HG03469 (cell line): ENCODE measurements at regions not wholly inside any gene's neighbourhood (a gene's known extent, or its start where the extent isn't known, plus 50 kb on each side); places are given as distances from the start of the nearest gene placed in this dataset.
"Not testable (repeated sequence)": the region's sequence is repeated elsewhere in the genome, so short reads cannot be mapped to it uniquely, and the experiment has no call there.

Source experiments
- ATAC-seq: cut with Tn5 transposase; IDR thresholded peaks from one replicate; pipeline ENCODE4 v1.9.1; 2021; ENCODE audit warnings: mild to moderate bottlenecking, moderate library complexity, moderate number of reproducible peaks; ENCODE audit not compliant: unreplicated experiment

GRCh38 chr6:43939281-43940070 is 169.5 kb downstream of the VEGFA start:
- ATAC-seq = no peak

- ATAC-seq = no peak
Observed at GRCh38 chr6:43938178-43939105, 168.4 kb downstream of the VEGFA start.

DNA sequence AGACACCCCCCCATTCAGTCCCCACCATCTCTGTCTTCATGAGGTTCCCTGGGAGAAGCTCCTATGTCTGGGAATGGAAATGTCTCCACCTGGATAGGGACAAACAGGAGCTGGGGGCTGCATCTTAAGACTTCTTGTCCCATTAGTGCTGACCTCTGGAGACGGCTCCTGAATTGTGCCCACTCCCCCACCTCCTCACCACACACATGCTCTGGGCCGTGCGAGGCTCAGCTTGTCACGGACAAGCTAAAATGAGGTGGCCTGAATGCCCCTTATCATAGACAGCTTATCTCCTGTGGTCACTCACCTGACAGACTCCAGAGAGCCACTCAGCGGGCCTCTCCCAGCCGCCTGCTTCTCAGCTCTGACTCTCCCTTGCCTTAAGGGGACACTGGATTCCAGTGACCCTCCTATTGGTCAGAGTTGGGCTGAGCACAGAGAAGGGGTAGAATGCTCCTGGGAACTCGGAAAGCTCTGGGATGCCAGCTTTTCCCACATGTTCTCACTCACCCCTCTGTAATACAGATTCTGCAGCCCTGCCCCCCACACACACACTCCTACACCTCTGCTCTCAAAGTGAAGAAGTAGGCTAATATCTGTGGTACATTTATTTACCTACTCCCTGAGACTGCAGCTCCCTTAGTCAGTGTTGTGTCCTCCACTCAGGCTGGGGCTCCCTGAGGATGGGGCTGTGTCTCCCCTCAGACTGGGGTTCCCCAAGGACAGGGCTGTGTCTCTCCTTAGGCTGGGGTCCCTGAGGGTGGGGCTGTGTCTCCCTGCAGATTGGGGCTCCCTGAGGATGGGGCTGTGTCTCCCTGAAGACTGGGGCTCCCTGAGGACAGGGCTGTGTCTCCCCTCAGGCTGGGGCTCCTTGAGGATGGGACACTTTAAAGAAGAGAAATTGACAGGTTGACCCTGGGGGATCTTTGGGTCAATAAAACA is 167.5 kb downstream of the VEGFA start:
- ATAC-seq = no peak

- no peak for ATAC-seq
Observed at GRCh38 chr6:43936476-43936875, 166.5 kb downstream of the VEGFA start.

DNA sequence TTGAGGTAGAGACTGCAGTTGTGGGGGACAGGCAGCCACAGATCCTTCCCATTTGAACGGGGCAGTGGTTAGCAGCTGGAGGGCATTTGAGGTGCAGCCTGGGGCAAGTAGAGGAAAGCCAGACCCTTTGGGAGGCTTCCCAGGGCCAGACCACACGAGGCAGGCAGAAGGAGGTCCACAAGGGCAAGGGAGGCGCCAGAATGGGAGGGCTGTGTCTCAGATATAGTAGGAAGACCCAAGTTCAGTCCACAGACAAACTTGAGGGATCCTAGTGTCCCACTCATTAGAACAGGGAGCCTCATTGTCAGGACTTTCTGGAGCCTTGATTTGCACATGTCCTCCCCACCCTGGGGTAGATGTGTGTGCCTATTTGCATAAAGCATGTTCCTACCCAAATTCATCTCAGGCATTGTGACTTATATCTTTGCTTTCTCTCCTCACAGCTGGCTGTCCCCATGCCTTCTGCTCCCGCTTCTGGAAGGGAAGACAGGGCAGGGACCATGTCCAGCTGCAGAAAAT is 166.0 kb downstream of the VEGFA start:
- ATAC-seq = no peak

DNA sequence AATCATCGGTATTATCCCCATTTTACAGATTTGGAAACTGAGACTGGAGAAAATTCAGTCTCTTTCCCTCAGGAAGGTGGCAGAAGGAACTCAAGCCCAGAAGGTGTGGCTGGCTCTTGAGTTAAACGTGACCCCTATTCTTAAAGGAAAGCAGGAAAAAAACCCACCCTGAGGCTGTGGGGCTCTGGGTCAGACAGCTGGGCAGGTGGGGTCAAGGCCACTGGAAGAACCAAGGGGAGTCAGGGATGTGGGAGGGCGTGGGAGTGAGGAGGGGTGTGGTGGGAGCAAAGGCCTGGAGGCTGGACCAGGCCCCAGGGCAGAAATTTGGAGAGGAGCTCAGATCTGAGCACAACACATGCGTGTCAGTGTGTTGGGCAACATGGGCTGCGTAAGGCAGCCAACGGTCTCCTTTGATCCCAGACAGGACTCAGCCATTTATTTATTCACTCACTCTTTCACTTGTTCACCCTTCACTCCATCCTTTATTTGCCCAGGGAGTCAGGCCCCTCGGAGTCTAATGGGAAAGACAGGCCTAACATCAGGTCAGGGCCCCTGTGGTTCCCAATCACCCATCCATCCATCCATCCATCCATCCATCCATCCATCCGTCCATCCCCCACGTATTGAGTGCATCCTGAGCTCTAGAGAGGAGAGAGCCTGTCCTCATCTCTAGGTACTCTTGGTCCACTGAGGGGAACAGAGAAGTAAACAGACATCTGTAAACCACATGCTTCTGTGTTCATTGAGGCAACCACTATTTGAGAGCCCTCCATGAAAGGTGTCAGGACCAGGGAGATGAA is 165.0 kb downstream of the VEGFA start:
- no peak for ATAC-seq

GRCh38 chr6:43934183-43934802 is 164.3 kb downstream of the VEGFA start:
- ATAC-seq = no peak

- ATAC-seq = no peak
Observed at GRCh38 chr6:43933148-43933885, 163.3 kb downstream of the VEGFA start.

DNA sequence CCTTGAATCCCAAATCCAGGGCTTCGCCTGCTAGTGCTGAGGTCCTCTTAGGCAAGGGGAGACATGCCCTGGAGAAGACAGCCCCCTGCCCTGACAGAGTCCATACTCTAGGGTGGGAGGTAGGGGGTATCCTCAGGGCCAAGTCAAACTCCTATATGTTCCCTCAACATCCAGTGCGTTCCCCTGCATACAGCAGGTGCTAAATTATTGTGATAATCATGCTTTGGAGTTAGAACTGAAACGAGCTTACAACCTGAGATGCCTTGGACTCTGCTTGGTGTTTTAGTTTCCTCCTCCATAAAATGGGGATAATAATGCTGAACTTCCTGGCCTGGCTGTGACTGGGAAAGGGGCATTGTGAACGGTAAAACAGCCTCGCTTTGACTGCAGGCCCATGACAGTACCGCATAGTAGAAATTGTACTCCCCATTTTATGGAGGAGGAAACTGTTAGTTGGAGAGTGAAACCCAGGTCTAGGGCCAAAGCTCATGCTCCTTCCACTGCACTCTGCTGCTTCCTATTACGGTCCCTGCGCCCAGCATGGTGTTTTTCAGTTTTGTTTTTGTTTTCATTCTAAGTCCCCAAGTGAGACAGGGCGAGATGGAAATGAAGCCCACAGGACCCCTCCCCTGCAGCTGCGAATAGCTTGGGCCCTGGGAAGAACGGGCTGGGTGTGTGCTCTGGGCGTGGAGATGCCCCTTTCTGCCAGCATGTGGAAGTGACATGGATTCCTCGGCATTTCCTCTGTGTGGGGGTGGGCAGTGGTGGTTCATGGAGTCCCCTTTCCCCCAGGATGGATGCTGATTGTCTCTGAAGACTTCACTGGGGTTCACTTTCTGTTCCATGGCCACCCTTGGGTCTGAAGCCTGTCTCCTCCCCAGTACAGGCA is 162.5 kb downstream of the VEGFA start:
- no peak for ATAC-seq

DNA sequence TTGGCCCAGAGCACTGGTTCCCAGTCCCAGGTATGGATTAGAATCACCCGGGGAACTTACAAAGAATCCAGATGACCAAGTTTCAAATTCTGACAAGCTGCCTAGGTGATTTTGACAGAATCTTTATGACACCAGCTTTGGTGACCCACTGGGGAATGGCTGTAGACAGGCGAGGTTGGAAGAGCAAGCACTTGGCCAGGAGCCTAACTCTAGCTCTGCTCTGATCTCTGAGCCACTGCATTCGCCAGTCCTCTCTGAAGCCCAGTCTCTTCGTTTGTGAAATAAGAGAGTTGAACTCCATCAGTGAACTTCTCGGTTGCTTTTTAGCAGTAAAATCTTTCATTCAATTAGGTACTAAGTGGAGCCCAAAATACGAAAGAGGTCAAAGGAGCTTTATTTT is 161.2 kb downstream of the VEGFA start:
- ATAC-seq = no peak

GRCh38 chr6:43930440-43931154 is 160.6 kb downstream of the VEGFA start:
- no peak for ATAC-seq

- no peak for ATAC-seq
Observed at GRCh38 chr6:43929511-43929910, 159.5 kb downstream of the VEGFA start.

- no peak for ATAC-seq
Observed at GRCh38 chr6:43927532-43928210, 157.7 kb downstream of the VEGFA start.

DNA sequence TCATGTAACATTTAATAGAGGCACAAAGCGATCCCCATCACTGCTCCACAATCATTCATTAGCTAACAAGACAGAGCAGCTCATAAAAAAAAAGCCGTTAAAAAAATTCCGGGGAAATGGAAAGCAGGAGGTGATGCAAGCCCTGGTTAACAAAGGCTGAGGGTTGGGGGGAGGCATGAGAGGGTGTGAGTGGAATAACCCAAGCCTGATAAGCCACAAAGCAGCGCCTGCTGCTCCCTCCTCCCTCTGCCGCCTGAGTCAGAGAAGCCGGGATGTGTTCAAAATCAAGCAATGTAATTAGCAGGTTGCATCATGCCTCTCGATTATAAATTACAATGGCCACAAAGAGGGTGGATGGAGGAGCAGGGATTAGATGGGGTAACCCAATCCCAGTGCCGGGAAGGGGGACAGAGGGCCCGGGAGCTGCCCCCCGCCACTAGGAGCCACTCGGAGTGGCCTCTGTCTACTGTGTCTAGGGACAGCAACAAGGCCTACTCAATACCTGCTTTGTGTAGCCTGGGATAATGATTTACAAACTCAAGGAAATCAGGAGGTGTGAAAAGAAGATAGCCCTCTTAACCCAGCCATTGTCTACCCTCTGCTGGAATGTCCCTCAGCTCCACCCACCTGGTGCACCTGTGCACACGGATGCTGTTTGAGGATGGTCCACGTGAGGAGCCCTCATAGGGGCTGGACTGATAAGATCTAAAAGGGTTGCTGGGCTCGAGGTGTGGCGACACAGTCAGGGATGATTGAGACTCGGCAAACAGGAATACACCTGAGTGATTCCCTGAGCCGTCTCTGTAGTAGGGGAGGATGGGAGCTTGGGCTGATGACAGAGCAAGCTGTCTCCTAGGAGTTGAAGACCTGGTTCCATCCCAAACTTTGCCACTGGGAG is 156.9 kb downstream of the VEGFA start:
- ATAC-seq = no peak

GRCh38 chr6:43925636-43926139 is 155.7 kb downstream of the VEGFA start:
- ATAC-seq = not testable (repeated sequence)
